B cell (primary cell): ENCODE measurements at regions not wholly inside any gene's neighbourhood (a gene's known extent, or its start where the extent isn't known, plus 50 kb on each side); places are given as distances from the start of the nearest gene placed in this dataset.

Experiments
- ATAC-seq: fragments of 200-7000 bp; cut with Tn5 transposase; one replicate; pipeline ENCODE4 v1.10.0; 2021; ENCODE audit warnings: low read depth, mild to moderate bottlenecking, moderate number of reproducible peaks, moderate library complexity
- CTCF ChIA-PET: fragments of 350-600 bp; sonication (Branson Sonifier 250); formaldehyde crosslinking; loops from one replicate; lab custom pipeline; 2021; ENCODE audit warnings: antibody characterized with exemption, inconsistent platforms; lab: Charles Lee
- POLR2A ChIA-PET: fragments of 350-600 bp; sonication (Branson Sonifier 250); formaldehyde crosslinking; loops from one replicate; lab custom pipeline; 2021; ENCODE audit warnings: antibody characterized with exemption; lab: Charles Lee
- DNase-seq: peaks from one replicate; pipeline ENCODE4 v3.0.0; 2013
- H2AFZ ChIP-seq: 2 replicates; pipeline ENCODE4 v1.6.1; 2012; ENCODE audit warnings: mild to moderate bottlenecking, low read depth, low read length; ENCODE audit not compliant: insufficient read depth, poor library complexity, severe bottlenecking
- H3K27ac ChIP-seq, 2 donors: 1 replicate in 1 of 2; 2 replicates in 1 of 2; pipeline ENCODE4 v1.5.1; 2012 to 2013; ENCODE audit warnings: low read length in 2 of 2, mild to moderate bottlenecking in 2 of 2, moderate library complexity in 1 of 2
- H3K27me3 ChIP-seq, 4 experiments: fragments of 200-600 bp in 1 of 4; sonication (generic) in 1 of 4; replicated peaks in 1 of 4; 1 replicate in 2 of 4; 2 replicates in 2 of 4; pipeline versions ENCODE4 v1.6.1 to v1.7.0; 2013 to 2016; ENCODE audit warnings: low read length in 3 of 4, mild to moderate bottlenecking in 2 of 4, mixed read lengths in 1 of 4, moderate library complexity in 1 of 4; ENCODE audit not compliant: insufficient read depth in 4 of 4, control insufficient read depth in 3 of 4; ENCODE audit errors: control extremely low read depth in 1 of 4
- H3K36me3 ChIP-seq, 2 experiments: replicated peaks in 1 of 2; 1 replicate in 1 of 2; 2 replicates in 1 of 2; pipeline versions ENCODE4 v1.6.1 to v1.7.1; 2013; ENCODE audit warnings: low read length in 1 of 2; ENCODE audit not compliant: insufficient read depth in 2 of 2, control insufficient read depth in 1 of 2; ENCODE audit errors: control extremely low read depth in 1 of 2, extremely low read depth in 1 of 2
- H3K4me1 ChIP-seq, 2 donors: fragments of 200-600 bp in 1 of 2; sonication (generic) in 1 of 2; 1 replicate in 1 of 2; 2 replicates in 1 of 2; pipeline versions ENCODE4 v1.5.1 to v1.6.1; 2013 to 2017; ENCODE audit warnings: low read length in 2 of 2; ENCODE audit not compliant: control insufficient read depth in 2 of 2, insufficient read depth in 2 of 2
- H3K4me2 ChIP-seq: replicated peaks from 2 replicates; pipeline ENCODE3; 2012; ENCODE audit warnings: mild to moderate bottlenecking, low read depth, low read length; ENCODE audit not compliant: poor library complexity, severe bottlenecking
- H3K4me3 ChIP-seq, 5 experiments: fragments of 200-600 bp in 1 of 5; sonication (generic) in 1 of 5; 1 replicate in 3 of 5; 2 replicates in 2 of 5; pipeline versions ENCODE4 v1.5.1 to v1.7.0; 2011 to 2016; ENCODE audit warnings: low read length in 4 of 5, mild to moderate bottlenecking in 4 of 5, low read depth in 2 of 5, control low read depth in 1 of 5, moderate library complexity in 1 of 5; ENCODE audit not compliant: insufficient read depth in 1 of 5; ENCODE audit errors: control extremely low read depth in 1 of 5, extremely low read depth in 1 of 5
- H3K79me2 ChIP-seq: fragments of 200-600 bp; sonication (generic); one replicate; pipeline ENCODE4 v1.6.0; 2016; ENCODE audit warnings: low read length; ENCODE audit not compliant: control insufficient read depth, insufficient read depth
- H3K9ac ChIP-seq: fragments of 200-600 bp; sonication (generic); 2 replicates; pipeline ENCODE4 v1.6.1; 2017; ENCODE audit warnings: mild to moderate bottlenecking, low read length, moderate library complexity
- H3K9me3 ChIP-seq, 3 donors: one replicate each; pipeline versions ENCODE4 v1.6.1 to v1.7.1; 2013; ENCODE audit warnings: low read length in 2 of 3; ENCODE audit not compliant: control insufficient read depth in 2 of 3, insufficient read depth in 1 of 3; ENCODE audit errors: control extremely low read depth in 1 of 3
- H4K20me1 ChIP-seq: 2 replicates; pipeline ENCODE4 v1.6.0; 2012; ENCODE audit warnings: mild to moderate bottlenecking, low read length; ENCODE audit not compliant: insufficient read depth, control insufficient read depth, poor library complexity, severe bottlenecking
- H3K27ac Mint-ChIP-seq: one replicate; pipeline ENCODE4 v1.8.0; 2021; ENCODE audit warnings: mixed read lengths
- H3K27me3 Mint-ChIP-seq: one replicate; pipeline ENCODE4 v1.8.0; 2021; ENCODE audit warnings: mixed read lengths
- H3K4me1 Mint-ChIP-seq: one replicate; pipeline ENCODE4 v1.8.0; 2021; ENCODE audit warnings: mixed read lengths
- H3K4me3 Mint-ChIP-seq: one replicate; pipeline ENCODE4 v1.8.0; 2021; ENCODE audit warnings: mixed read lengths
- H3K9me3 Mint-ChIP-seq: one replicate; pipeline ENCODE4 v1.8.0; 2022; ENCODE audit warnings: mixed read lengths; ENCODE audit not compliant: insufficient read depth
- CTCF ChIP-seq: fragments of 200-600 bp; IDR thresholded peaks from one replicate; pipeline ENCODE4 v1.8.0; 2022; ENCODE audit warnings: antibody characterized with exemption, mild to moderate bottlenecking
- EZH2 ChIP-seq: IDR thresholded peaks from 2 replicates; pipeline ENCODE4 v1.6.1; 2012; ENCODE audit warnings: borderline replicate concordance, low read depth, mild to moderate bottlenecking, moderate library complexity, low read length; ENCODE audit not compliant: insufficient read depth, poor library complexity, severe bottlenecking
- WGBS: methylation state at CpG from one replicate; pipeline ENCODE4 v1.1.5; 2013; ENCODE audit warnings: missing lambda C conversion rate; ENCODE audit not compliant: insufficient coverage; 5-methylcytosine and 5-hydroxymethylcytosine counted together
- intact Hi-C: fragments of 100-400 bp; cut with micrococcal nuclease; formaldehyde crosslinking; loops from one replicate; pipeline ENCODE4 v1.10.0; 2022

- H3K9ac ChIP-seq = no peak overlapping the region
- no peak overlapping the region for H2AFZ ChIP-seq
- H3K4me3 Mint-ChIP-seq = no peak overlapping the region
- no peaks in the 10 kb centered on the region for H3K27me3 ChIP-seq
- H3K4me1 ChIP-seq = no peaks in the 10 kb centered on the region
- H3K27ac ChIP-seq = no peak overlapping the region
- no peaks in the 10 kb centered on the region for H3K4me1 Mint-ChIP-seq
- H3K9me3 Mint-ChIP-seq = no peaks in the 10 kb centered on the region
- H3K79me2 ChIP-seq = no peaks in the 10 kb centered on the region
- no peak for ATAC-seq
- H3K27ac Mint-ChIP-seq = no peak overlapping the region
- CTCF ChIA-PET = no interaction called here
- no peak overlapping the region for H3K4me3 ChIP-seq
- H3K4me2 ChIP-seq = no peak overlapping the region
- peaks cover 7% of the 10 kb centered on the region for H3K27me3 Mint-ChIP-seq
- TF ChIP-seq EZH2 (no peak), CTCF (no peak)
- no peaks in the 10 kb centered on the region for H3K9me3 ChIP-seq
- intact Hi-C loops = no loop called here
- POLR2A ChIA-PET = no interaction called here
- H4K20me1 ChIP-seq = no peaks in the 10 kb centered on the region
- no peaks in the 10 kb centered on the region for H3K36me3 ChIP-seq
- DNase-seq = no peak
Observed at GRCh38 chr4:53847965-53848364, 216.4 kb downstream of the CHIC2 start.

DNA sequence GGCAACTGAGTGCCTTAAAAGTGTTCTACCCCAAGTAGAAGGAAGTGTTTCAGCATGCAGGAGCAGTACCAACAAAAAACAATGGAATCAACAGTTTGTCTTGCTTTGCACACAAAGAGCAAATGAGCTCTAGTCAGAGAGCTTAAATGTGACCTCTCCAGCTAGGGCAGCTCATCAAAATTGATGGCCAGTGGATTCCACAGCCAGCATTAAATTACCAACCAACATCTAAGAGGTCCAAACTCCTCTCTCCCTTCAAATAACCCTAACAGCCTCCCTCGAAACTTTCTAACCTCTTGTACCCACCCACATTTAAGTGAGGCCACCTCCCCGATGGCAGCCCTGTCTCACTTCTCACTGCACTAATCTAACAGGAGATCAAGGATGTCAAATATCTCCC lies 219.9 kb downstream of the CHIC2 start:
- H3K9ac ChIP-seq = no peak overlapping the region
- Mint-ChIP-seq H3K9me3 (peaks cover under 1% of the 10 kb centered on the region), H3K27ac (no peak overlapping the region), H3K4me1 (no peaks in the 10 kb centered on the region), H3K4me3 (no peak overlapping the region), H3K27me3 (peaks cover 19% of the 10 kb centered on the region)
- no peak overlapping the region for H3K4me2 ChIP-seq
- no peaks in the 10 kb centered on the region for H3K79me2 ChIP-seq
- 94% methylated on average over 2 of the region's 2 CpGs for WGBS
- ATAC-seq (no peak), DNase-seq (no peak)
- no peaks in the 10 kb centered on the region for H3K27me3 ChIP-seq
- H4K20me1 ChIP-seq = no peaks in the 10 kb centered on the region
- no peak overlapping the region for H3K4me3 ChIP-seq
- no peaks in the 10 kb centered on the region for H3K4me1 ChIP-seq
- H3K27ac ChIP-seq = no peak overlapping the region
- H3K9me3 ChIP-seq = peaks cover 0 to 2% (median 0%) of the 10 kb centered on the region in 3 donors
- intact Hi-C loops = no loop called here
- TF ChIP-seq EZH2 = no peak
- no peak for TF ChIP-seq CTCF
- CTCF ChIA-PET = no interaction called here
- POLR2A ChIA-PET = no interaction called here
- no peaks in the 10 kb centered on the region for H3K36me3 ChIP-seq
- no peak overlapping the region for H2AFZ ChIP-seq
